GM12878 (cell line): ENCODE measurements at regions not wholly inside any gene's neighbourhood (a gene's known extent, or its start where the extent isn't known, plus 50 kb on each side); places are given as distances from the start of the nearest gene placed in this dataset.

Source experiments
- ATAC-seq: fragments of 200-7000 bp; cut with Tn5 transposase; 3 replicates; pipeline ENCODE4 v1.9.1; 2020; ENCODE audit warnings: mild to moderate bottlenecking, moderate library complexity
- BruUV-seq: library from RNA; stranded (reverse); fragments of 400-500 nt; replicated peaks from 2 replicates; lab custom pipeline; 2021; lab: Mats Ljungman, UMichigan
- CTCF ChIA-PET: fragments of 300-600 bp; sonication (Branson Sonifier 250); formaldehyde crosslinking; extraction: SDS; loops from one replicate; lab custom pipeline; 2021; ENCODE audit warnings: inconsistent platforms; lab: Yijun Ruan, JAX
- POLR2A ChIA-PET: fragments of 350-600 bp; formaldehyde crosslinking; extraction: SDS; loops from one replicate; lab custom pipeline; 2021; ENCODE audit warnings: inconsistent platforms; lab: Charles Lee
- RAD21 ChIA-PET: fragments of 300-600 bp; sonication (Branson Sonifier 250); formaldehyde crosslinking; loops from one replicate; lab custom pipeline; 2023; ENCODE audit warnings: antibody characterized with exemption; ENCODE audit not compliant: unreplicated experiment; lab: Charles Lee
- SMC1A ChIA-PET: fragments of 300-600 bp; sonication (Branson Sonifier 250); formaldehyde crosslinking; loops from one replicate; lab custom pipeline; 2023; ENCODE audit not compliant: unreplicated experiment, uncharacterized antibody; lab: Charles Lee
- DNase-seq: peaks from one replicate; pipeline ENCODE4 v3.0.0-alpha.2; 2011; ENCODE audit warnings: low read depth, low spot score
- FAIRE-seq: peaks from 3 replicates; lab custom pipeline; 2011; peaks lifted over from hg19 to GRCh38; lab: Jason Lieb, UNC
- H2AFZ ChIP-seq: 2 replicates; pipeline ENCODE4 v1.6.0; 2011; ENCODE audit warnings: low read depth, low read length, control low read depth; ENCODE audit not compliant: control insufficient read depth
- H3K27ac ChIP-seq: 2 replicates; pipeline ENCODE4 v1.5.1; 2011; ENCODE audit warnings: control low read depth; ENCODE audit not compliant: control insufficient read depth, insufficient read depth
- H3K27me3 ChIP-seq, 2 experiments: replicated peaks in 1 of 2; 2 replicates each; pipeline versions ENCODE4 v1.6.0 to v1.6.1; 2011; ENCODE audit warnings: low read length in 1 of 2; ENCODE audit not compliant: control insufficient read depth in 2 of 2, insufficient read depth in 2 of 2
- H3K36me3 ChIP-seq, 2 experiments: 2 replicates each; pipeline ENCODE4 v1.5.1; 2011; ENCODE audit warnings: low read length in 1 of 2; ENCODE audit not compliant: control insufficient read depth in 2 of 2, insufficient read depth in 2 of 2
- H3K4me1 ChIP-seq: 2 replicates; pipeline ENCODE4 v1.6.1; 2011; ENCODE audit warnings: mild to moderate bottlenecking, low read length, moderate library complexity, mixed read lengths; ENCODE audit not compliant: control insufficient read depth, insufficient read depth
- H3K4me2 ChIP-seq: 2 replicates; pipeline ENCODE4 v1.6.0; 2011; ENCODE audit warnings: control low read depth; ENCODE audit not compliant: control insufficient read depth, insufficient read depth
- H3K4me3 ChIP-seq: fragments of 200-600 bp; sonication (generic); 2 replicates; pipeline ENCODE4 v1.5.1; 2016
- H3K79me2 ChIP-seq: 2 replicates; pipeline ENCODE4 v1.6.0; 2011; ENCODE audit warnings: low read length; ENCODE audit not compliant: control insufficient read depth, insufficient read depth
- H3K9ac ChIP-seq: 2 replicates; pipeline ENCODE4 v1.8.0; 2011; ENCODE audit warnings: low read length, control low read depth, mixed read lengths; ENCODE audit not compliant: control insufficient read depth, insufficient read depth
- H3K9me3 ChIP-seq: replicated peaks from 3 replicates; pipeline ENCODE4 v1.5.1; 2011; ENCODE audit warnings: mild to moderate bottlenecking, low read length; ENCODE audit not compliant: control insufficient read depth, insufficient read depth
- H4K20me1 ChIP-seq: 2 replicates; pipeline ENCODE4 v1.6.0; 2011; ENCODE audit not compliant: control insufficient read depth, insufficient read depth
- CHD4 ChIP-seq: fragments of 200-600 bp; sonication (generic); IDR thresholded peaks from 2 replicates; pipeline ENCODE4 v1.6.1; 2016; ENCODE audit warnings: mild to moderate bottlenecking
- JUND ChIP-seq: IDR thresholded peaks from 2 replicates; pipeline ENCODE4 v1.6.1; 2012; ENCODE audit warnings: low read depth, mild to moderate bottlenecking, low read length, improper control_type of control experiment, moderate library complexity
- MYC ChIP-seq: IDR thresholded peaks from 2 replicates; pipeline ENCODE4 v1.6.1; 2011; ENCODE audit warnings: mild to moderate bottlenecking, low read length, moderate library complexity, inconsistent platforms; ENCODE audit not compliant: insufficient read depth, insufficient replicate concordance, insufficient read length, severe bottlenecking
- NBN ChIP-seq: fragments of 450-650 bp; IDR thresholded peaks from 2 replicates; pipeline ENCODE4 v1.6.1; 2016
- SREBF1 ChIP-seq: IDR thresholded peaks from 2 replicates; pipeline ENCODE4 v1.6.1; 2012; ENCODE audit warnings: mild to moderate bottlenecking, low read length
- TCF7 ChIP-seq: IDR thresholded peaks from 2 replicates; pipeline ENCODE4 v1.6.1; 2014; ENCODE audit warnings: antibody characterized with exemption, borderline replicate concordance
- ZNF24 ChIP-seq: fragments of 450-650 bp; IDR thresholded peaks from 2 replicates; pipeline ENCODE4 v1.6.1; 2017; ENCODE audit warnings: antibody characterized with exemption, mild to moderate bottlenecking
- WGBS: methylation state at CpG from one replicate; pipeline ENCODE4 v1.1.6; 2016; ENCODE audit warnings: low lambda C conversion rate; ENCODE audit not compliant: insufficient replicate concordance, insufficient coverage; ENCODE audit errors: missing lambda C conversion rate; 5-methylcytosine and 5-hydroxymethylcytosine counted together
- in situ Hi-C: fragments of 300-500 bp; cut with MboI; formaldehyde crosslinking; loops from 9 replicates; pipeline ENCODE4 v1.14.3; 2018; ENCODE audit warnings: mixed read lengths
- intact Hi-C: fragments of 100-400 bp; cut with micrococcal nuclease; formaldehyde crosslinking; loops from one replicate; pipeline ENCODE4 v1.14.2; 2022; ENCODE audit not compliant: unreplicated experiment
- TF ChIP-seq, protein P1 (sequence below): fragments of 450-650 bp; IDR thresholded peaks from 2 replicates; pipeline ENCODE4 v1.6.1; 2018; ENCODE audit warnings: borderline replicate concordance, mild to moderate bottlenecking; ENCODE audit not compliant: partially characterized antibody
- TF ChIP-seq, protein P2 (sequence below): fragments of 450-650 bp; IDR thresholded peaks from 2 replicates; pipeline ENCODE4 v1.6.1; 2018; ENCODE audit warnings: mild to moderate bottlenecking, low read depth, moderate library complexity; ENCODE audit not compliant: partially characterized antibody
- TF ChIP-seq, protein P3 (sequence below): fragments of 450-650 bp; IDR thresholded peaks from 2 replicates; pipeline ENCODE4 v1.6.1; 2017; ENCODE audit warnings: mild to moderate bottlenecking, low read depth, inconsistent platforms; ENCODE audit not compliant: poor library complexity, severe bottlenecking
- TF ChIP-seq, protein P4 (sequence below): fragments of 450-650 bp; IDR thresholded peaks from 2 replicates; pipeline ENCODE4 v1.6.1; 2017; ENCODE audit warnings: mild to moderate bottlenecking, moderate library complexity

DNA sequence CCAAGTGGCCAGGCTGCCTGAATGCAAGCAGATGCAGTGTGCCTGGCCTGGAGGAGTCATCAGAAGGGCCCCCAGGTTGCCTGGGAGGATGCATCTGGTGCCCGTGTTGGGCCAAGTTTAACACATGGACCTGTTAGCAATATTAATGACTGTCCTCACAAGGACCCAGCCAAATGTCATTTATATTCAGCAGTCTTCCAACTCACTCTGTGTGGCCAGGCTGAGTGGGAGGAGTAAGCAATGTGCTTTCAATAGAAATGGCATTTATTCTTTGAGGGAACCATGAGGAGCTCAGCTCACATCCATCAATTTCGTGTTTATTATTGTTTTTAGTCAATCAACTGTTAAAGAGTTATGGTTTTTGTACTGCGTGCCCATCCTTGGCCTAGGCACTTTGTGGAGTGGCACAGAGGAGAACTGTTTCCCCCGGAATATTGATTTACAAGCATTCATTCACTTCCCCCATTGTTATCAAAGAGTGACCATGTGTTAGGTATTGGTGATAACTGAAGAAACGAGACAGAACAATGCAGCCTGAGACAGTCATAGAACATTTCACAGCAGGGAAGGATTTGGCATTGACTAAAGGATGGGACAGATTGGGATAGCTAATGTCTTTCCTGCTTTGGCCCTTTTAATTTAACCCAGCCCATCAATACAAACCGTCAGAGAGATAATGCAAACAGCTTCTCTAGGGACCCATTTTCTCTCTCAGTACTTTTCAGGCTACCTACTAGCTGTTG lies 725.2 kb downstream of the TSN start:
- Histone ChIP-seq H3K9me3 (no peaks in the 10 kb centered on the region), H3K79me2 (no peaks in the 10 kb centered on the region), H4K20me1 (no peaks in the 10 kb centered on the region), H3K4me3 (no peak overlapping the region), H3K9ac (no peak overlapping the region), H3K4me2 (no peak overlapping the region), H3K4me1 (no peaks in the 10 kb centered on the region), H3K27ac (no peak overlapping the region), H3K27me3 (no peaks in the 10 kb centered on the region), H2AFZ (no peak overlapping the region), H3K36me3 (no peaks in the 10 kb centered on the region)
- BruUV-seq: no TSS peak
- 7% methylated on average over 6 of the region's 6 CpGs for WGBS
- ChIA-PET RAD21 (no interaction called here), POLR2A (no interaction called here), SMC1A (interaction anchor here (0.9 to 1.3 kb wide), 2 partner anchors 14 kb away, joined by 4 read pairs; no protein-coding TSS in a partner anchor), CTCF (interaction anchor here (1.1 kb wide), 1 partner anchor 16 kb away, joined by 3 read pairs; no protein-coding TSS in a partner anchor)
- in situ Hi-C loops (no loop called here), intact Hi-C loops (no loop called here)
- DNase-seq (no peak), FAIRE-seq (no peak), ATAC-seq (no peak)
- TF ChIP-seq MYC: no peak
- TF ChIP-seq, protein P1, sequence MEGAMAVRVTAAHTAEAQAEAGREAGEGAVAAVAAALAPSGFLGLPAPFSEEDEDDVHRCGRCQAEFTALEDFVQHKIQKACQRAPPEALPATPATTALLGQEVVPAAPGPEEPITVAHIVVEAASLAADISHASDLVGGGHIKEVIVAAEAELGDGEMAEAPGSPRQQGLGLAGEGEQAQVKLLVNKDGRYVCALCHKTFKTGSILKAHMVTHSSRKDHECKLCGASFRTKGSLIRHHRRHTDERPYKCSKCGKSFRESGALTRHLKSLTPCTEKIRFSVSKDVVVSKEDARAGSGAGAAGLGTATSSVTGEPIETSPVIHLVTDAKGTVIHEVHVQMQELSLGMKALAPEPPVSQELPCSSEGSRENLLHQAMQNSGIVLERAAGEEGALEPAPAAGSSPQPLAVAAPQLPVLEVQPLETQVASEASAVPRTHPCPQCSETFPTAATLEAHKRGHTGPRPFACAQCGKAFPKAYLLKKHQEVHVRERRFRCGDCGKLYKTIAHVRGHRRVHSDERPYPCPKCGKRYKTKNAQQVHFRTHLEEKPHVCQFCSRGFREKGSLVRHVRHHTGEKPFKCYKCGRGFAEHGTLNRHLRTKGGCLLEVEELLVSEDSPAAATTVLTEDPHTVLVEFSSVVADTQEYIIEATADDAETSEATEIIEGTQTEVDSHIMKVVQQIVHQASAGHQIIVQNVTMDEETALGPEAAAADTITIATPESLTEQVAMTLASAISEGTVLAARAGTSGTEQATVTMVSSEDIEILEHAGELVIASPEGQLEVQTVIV: no peak
- no peak for TF ChIP-seq SREBF1
- TF ChIP-seq, protein P2, sequence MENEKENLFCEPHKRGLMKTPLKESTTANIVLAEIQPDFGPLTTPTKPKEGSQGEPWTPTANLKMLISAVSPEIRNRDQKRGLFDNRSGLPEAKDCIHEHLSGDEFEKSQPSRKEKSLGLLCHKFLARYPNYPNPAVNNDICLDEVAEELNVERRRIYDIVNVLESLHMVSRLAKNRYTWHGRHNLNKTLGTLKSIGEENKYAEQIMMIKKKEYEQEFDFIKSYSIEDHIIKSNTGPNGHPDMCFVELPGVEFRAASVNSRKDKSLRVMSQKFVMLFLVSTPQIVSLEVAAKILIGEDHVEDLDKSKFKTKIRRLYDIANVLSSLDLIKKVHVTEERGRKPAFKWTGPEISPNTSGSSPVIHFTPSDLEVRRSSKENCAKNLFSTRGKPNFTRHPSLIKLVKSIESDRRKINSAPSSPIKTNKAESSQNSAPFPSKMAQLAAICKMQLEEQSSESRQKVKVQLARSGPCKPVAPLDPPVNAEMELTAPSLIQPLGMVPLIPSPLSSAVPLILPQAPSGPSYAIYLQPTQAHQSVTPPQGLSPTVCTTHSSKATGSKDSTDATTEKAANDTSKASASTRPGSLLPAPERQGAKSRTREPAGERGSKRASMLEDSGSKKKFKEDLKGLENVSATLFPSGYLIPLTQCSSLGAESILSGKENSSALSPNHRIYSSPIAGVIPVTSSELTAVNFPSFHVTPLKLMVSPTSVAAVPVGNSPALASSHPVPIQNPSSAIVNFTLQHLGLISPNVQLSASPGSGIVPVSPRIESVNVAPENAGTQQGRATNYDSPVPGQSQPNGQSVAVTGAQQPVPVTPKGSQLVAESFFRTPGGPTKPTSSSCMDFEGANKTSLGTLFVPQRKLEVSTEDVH: no peak
- TF ChIP-seq, protein P3, sequence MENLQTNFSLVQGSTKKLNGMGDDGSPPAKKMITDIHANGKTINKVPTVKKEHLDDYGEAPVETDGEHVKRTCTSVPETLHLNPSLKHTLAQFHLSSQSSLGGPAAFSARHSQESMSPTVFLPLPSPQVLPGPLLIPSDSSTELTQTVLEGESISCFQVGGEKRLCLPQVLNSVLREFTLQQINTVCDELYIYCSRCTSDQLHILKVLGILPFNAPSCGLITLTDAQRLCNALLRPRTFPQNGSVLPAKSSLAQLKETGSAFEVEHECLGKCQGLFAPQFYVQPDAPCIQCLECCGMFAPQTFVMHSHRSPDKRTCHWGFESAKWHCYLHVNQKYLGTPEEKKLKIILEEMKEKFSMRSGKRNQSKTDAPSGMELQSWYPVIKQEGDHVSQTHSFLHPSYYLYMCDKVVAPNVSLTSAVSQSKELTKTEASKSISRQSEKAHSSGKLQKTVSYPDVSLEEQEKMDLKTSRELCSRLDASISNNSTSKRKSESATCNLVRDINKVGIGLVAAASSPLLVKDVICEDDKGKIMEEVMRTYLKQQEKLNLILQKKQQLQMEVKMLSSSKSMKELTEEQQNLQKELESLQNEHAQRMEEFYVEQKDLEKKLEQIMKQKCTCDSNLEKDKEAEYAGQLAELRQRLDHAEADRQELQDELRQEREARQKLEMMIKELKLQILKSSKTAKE: no peak
- no peak for TF ChIP-seq TCF7
- TF ChIP-seq JUND: no peak
- TF ChIP-seq NBN: no peak
- TF ChIP-seq, protein P4, sequence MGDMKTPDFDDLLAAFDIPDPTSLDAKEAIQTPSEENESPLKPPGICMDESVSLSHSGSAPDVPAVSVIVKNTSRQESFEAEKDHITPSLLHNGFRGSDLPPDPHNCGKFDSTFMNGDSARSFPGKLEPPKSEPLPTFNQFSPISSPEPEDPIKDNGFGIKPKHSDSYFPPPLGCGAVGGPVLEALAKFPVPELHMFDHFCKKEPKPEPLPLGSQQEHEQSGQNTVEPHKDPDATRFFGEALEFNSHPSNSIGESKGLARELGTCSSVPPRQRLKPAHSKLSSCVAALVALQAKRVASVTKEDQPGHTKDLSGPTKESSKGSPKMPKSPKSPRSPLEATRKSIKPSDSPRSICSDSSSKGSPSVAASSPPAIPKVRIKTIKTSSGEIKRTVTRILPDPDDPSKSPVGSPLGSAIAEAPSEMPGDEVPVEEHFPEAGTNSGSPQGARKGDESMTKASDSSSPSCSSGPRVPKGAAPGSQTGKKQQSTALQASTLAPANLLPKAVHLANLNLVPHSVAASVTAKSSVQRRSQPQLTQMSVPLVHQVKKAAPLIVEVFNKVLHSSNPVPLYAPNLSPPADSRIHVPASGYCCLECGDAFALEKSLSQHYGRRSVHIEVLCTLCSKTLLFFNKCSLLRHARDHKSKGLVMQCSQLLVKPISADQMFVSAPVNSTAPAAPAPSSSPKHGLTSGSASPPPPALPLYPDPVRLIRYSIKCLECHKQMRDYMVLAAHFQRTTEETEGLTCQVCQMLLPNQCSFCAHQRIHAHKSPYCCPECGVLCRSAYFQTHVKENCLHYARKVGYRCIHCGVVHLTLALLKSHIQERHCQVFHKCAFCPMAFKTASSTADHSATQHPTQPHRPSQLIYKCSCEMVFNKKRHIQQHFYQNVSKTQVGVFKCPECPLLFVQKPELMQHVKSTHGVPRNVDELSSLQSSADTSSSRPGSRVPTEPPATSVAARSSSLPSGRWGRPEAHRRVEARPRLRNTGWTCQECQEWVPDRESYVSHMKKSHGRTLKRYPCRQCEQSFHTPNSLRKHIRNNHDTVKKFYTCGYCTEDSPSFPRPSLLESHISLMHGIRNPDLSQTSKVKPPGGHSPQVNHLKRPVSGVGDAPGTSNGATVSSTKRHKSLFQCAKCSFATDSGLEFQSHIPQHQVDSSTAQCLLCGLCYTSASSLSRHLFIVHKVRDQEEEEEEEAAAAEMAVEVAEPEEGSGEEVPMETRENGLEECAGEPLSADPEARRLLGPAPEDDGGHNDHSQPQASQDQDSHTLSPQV: no peak
- TF ChIP-seq CHD4: no peak
- TF ChIP-seq ZNF24: no peak
